ENCODE measurements at regions not wholly inside any gene's neighbourhood (a gene's known extent, or its start where the extent isn't known, plus 50 kb on each side); places are given as distances from the start of the nearest gene placed in this dataset.

DNA sequence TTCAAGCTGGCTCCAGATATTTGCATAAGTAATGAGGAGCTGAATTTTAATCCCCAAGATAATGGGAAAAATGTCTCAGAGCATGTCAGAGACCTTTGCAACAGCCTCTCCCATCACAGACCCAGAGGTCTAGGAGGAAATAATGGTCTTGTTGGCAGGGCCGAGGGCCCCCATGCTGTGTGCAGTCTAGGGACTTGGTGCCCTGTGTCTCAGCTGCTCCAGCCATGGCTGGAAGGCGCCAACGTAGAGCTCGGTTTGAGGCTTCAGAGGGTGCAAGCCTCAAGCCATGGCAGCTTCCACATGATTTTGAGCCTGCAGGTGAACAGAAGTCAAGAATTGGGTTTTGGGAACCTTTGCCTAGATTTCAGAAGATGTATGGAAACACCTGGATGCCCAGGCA, 134.7 kb downstream of the LYPLAL1 start:
- no peak for ATAC-seq
- POLR2A ChIA-PET, result no interaction called here
- no peak overlapping the region for H3K4me3 Mint-ChIP-seq

DNA sequence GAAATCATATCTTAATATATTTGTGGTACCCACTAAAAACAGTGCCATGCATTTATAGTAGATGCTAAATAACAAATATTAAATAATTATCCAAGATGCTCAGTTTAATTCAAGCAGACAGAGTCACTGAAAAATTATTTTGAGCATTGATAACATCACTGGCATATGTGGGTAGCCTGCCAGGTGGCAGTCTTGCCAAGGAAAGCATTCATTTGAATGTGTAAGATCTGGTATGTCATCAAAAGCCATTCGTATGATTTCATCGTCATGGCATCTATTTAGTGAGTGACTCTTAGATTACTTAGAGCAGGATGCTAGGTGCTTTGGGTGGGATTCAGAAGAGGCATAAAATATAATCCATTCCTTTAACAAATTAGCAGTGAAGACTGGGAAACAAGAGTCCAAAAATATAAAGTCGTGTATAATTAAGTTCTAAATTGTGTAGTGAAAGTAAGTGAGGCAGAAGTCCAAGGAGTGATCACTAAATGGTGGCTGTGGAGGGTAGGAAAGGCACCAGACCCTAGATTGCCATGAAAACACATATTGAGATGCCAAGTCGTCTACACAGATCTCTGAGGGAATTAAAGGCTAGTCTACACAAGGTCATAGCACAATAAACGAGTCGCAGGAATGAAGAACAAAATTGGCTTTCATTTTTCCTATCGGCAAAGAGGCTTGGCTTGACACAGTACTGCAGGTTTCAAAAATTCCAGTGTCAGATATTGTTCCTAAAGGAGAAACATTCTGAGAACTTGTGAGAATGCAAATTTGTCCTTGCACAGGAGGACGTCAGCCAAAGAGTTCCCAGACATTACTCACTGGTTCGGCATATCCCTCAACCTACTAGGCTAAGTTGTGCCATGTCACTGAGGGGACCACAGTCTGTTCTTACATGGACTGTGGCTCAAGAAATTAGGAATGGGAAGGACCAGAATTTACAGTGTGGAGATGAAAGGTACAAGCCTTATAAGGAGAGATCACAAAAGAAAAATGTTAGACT, 130.8 kb downstream of the LYPLAL1 start:
- DNase-seq (no peak), ATAC-seq (no peak)
- POLR2A ChIA-PET, result no interaction called here
- H3K9me3 Mint-ChIP-seq (ENCODE audit: insufficient read depth), result no peaks in the 10 kb centered on the region
- no peak overlapping the region for H3K4me3 Mint-ChIP-seq
- no peaks in the 10 kb centered on the region for H3K4me1 Mint-ChIP-seq (ENCODE audit: low read depth)
- H3K36me3 Mint-ChIP-seq (ENCODE audit: low read depth), result no peaks in the 10 kb centered on the region
- H3K27ac Mint-ChIP-seq, result no peak overlapping the region
- no peaks in the 10 kb centered on the region for H3K27me3 Mint-ChIP-seq (ENCODE audit: low read depth)
- CTCF ChIA-PET, result no interaction called here

More for the DNA sequence above, 134.7 kb downstream of the LYPLAL1 start:
- no peaks in the 10 kb centered on the region for H3K9me3 Mint-ChIP-seq (ENCODE audit: insufficient read depth)
- no peaks in the 10 kb centered on the region for H3K36me3 Mint-ChIP-seq (ENCODE audit: low read depth)
- DNase-seq, result no peak
- H3K27ac Mint-ChIP-seq, result no peak overlapping the region
- CTCF ChIA-PET, result no interaction called here
- no peaks in the 10 kb centered on the region for H3K4me1 Mint-ChIP-seq (ENCODE audit: low read depth)
- H3K27me3 Mint-ChIP-seq (ENCODE audit: low read depth), result no peaks in the 10 kb centered on the region

GRCh38 chr1:219302697-219303096, 129.0 kb downstream of the LYPLAL1 start:
- DNase-seq, result no peak
- no peaks in the 10 kb centered on the region for H3K36me3 Mint-ChIP-seq (ENCODE audit: low read depth)
- H3K9me3 Mint-ChIP-seq (ENCODE audit: insufficient read depth), result no peaks in the 10 kb centered on the region
- no peak for ATAC-seq
- H3K4me1 Mint-ChIP-seq (ENCODE audit: low read depth), result no peaks in the 10 kb centered on the region
- ChIA-PET POLR2A (no interaction called here), CTCF (no interaction called here)
- H3K27ac Mint-ChIP-seq, result no peak overlapping the region
- H3K4me3 Mint-ChIP-seq, result no peak overlapping the region
- H3K27me3 Mint-ChIP-seq (ENCODE audit: low read depth), result no peaks in the 10 kb centered on the region

- Mint-ChIP-seq H3K4me1 (ENCODE audit: low read depth) (no peaks in the 10 kb centered on the region), H3K4me3 (no peak overlapping the region), H3K27ac (no peak overlapping the region), H3K27me3 (ENCODE audit: low read depth) (no peaks in the 10 kb centered on the region), H3K36me3 (ENCODE audit: low read depth) (no peaks in the 10 kb centered on the region), H3K9me3 (ENCODE audit: insufficient read depth) (no peaks in the 10 kb centered on the region)
- ChIA-PET CTCF (no interaction called here), POLR2A (no interaction called here)
- no peak for DNase-seq
- ATAC-seq, result no peak
Measured at GRCh38 chr1:219299420-219299819, 125.7 kb downstream of the LYPLAL1 start.

GRCh38 chr1:219298571-219299148, 125.0 kb downstream of the LYPLAL1 start:
- Mint-ChIP-seq H3K27me3 (ENCODE audit: low read depth) (no peaks in the 10 kb centered on the region), H3K36me3 (ENCODE audit: low read depth) (no peaks in the 10 kb centered on the region), H3K9me3 (ENCODE audit: insufficient read depth) (no peaks in the 10 kb centered on the region), H3K4me1 (ENCODE audit: low read depth) (no peaks in the 10 kb centered on the region), H3K4me3 (no peak overlapping the region), H3K27ac (no peak overlapping the region)
- ChIA-PET POLR2A (no interaction called here), CTCF (no interaction called here)
- DNase-seq (no peak), ATAC-seq (no peak)

DNA sequence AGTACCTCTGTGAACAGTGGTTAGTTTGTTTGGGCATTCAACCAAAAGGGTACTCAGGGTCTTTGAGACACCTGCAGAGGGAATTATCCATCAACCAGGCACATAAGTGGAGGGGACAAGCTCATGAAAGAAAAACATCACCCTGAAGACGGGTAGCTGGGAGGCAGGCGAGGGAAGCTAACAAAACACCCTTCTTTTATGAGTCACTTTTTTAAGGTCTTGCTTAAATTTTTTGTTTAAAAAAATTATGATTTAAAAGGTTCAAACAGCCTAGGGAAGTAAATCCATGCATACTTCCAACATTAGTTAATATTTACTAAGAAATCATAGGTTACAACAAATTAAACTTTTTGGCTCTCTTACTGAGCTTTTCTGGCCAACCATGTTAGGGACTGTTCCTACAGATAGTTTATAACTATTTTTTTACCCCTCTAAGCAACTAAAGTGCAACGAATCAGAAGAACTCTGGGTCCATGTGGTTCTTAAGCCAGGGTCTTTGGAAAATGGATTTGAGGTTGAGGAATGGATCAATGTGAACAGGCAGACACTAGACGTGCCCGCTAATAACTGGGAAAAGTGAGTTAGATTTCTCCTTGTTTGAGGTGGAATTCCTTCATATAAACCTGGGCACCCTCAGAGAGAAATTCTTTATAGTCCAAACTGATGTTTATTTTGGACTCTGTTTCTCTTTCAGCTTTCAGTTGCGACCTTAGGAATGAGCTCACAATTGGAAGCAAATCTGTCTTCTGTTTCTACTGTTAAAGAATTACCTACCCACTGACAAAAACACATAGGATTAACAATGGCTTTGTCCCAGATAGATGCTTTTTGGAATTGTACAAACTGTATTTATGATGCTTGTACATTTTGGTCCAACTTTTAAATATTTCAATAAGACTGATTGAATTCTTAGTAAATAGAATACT, 123.0 kb downstream of the LYPLAL1 start:
- ChIA-PET CTCF (no interaction called here), POLR2A (no interaction called here)
- H3K36me3 Mint-ChIP-seq (ENCODE audit: low read depth), result no peaks in the 10 kb centered on the region

DNA sequence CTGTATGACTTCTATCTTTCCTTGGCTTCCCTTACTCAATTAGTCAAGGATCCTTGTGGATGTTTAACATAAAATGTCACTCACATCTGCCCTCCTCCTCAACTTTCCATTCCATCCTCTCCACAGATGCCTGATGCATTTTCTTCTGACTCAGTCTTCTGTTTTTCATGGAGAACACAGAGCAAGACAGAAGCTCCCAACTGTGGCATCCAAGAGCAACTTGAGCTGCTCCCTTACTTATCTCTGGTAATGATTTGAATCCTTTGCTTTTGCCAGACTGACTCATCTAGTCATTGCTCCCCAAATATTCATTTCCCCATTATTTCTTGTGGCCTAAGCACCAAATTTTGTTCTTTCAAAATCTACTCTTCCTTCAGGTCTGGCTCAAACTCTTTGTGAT, 120.6 kb downstream of the LYPLAL1 start:
- H3K4me1 Mint-ChIP-seq (ENCODE audit: low read depth), result no peaks in the 10 kb centered on the region
- CTCF ChIA-PET, result no interaction called here
- H3K27me3 Mint-ChIP-seq (ENCODE audit: low read depth), result no peaks in the 10 kb centered on the region
- ATAC-seq (no peak), DNase-seq (no peak)
- no peaks in the 10 kb centered on the region for H3K36me3 Mint-ChIP-seq (ENCODE audit: low read depth)
- POLR2A ChIA-PET, result no interaction called here
- H3K4me3 Mint-ChIP-seq, result no peak overlapping the region
- H3K27ac Mint-ChIP-seq, result no peak overlapping the region
- no peaks in the 10 kb centered on the region for H3K9me3 Mint-ChIP-seq (ENCODE audit: insufficient read depth)

More for the DNA sequence above, 123.0 kb downstream of the LYPLAL1 start:
- H3K4me1 Mint-ChIP-seq (ENCODE audit: low read depth), result no peaks in the 10 kb centered on the region
- no peaks in the 10 kb centered on the region for H3K27me3 Mint-ChIP-seq (ENCODE audit: low read depth)
- ATAC-seq, result no peak
- no peak for DNase-seq
- no peak overlapping the region for H3K4me3 Mint-ChIP-seq
- no peaks in the 10 kb centered on the region for H3K9me3 Mint-ChIP-seq (ENCODE audit: insufficient read depth)
- H3K27ac Mint-ChIP-seq, result no peak overlapping the region

DNA sequence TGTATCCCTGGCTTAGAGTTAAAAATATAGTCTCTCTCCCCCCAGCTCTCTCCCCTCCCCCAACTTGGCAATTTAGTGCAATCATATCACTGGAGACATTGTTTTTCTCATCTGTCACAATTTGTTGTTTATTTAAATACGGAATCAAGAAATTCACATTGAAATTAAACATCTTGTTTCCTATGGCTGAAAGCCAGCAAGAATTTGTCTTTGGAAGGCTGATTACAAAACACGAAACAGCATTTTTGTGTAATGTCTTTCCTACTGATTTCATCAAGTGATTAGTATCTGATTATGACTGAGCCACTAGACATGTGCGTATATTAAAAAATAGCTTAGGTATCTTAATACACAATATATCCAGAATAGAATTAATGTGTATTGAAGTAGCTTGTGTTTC, 119.7 kb downstream of the LYPLAL1 start:
- ChIA-PET CTCF (no interaction called here), POLR2A (no interaction called here)
- H3K36me3 Mint-ChIP-seq (ENCODE audit: low read depth), result no peaks in the 10 kb centered on the region
- no peaks in the 10 kb centered on the region for H3K9me3 Mint-ChIP-seq (ENCODE audit: insufficient read depth)
- ATAC-seq (no peak), DNase-seq (no peak)
- H3K4me1 Mint-ChIP-seq (ENCODE audit: low read depth), result no peaks in the 10 kb centered on the region
- no peak overlapping the region for H3K27ac Mint-ChIP-seq
- H3K27me3 Mint-ChIP-seq (ENCODE audit: low read depth), result no peaks in the 10 kb centered on the region
- H3K4me3 Mint-ChIP-seq, result no peak overlapping the region

- no peaks in the 10 kb centered on the region for H3K36me3 Mint-ChIP-seq (ENCODE audit: low read depth)
- no peak for DNase-seq
- ATAC-seq, result no peak
- POLR2A ChIA-PET, result no interaction called here
- no peaks in the 10 kb centered on the region for H3K27me3 Mint-ChIP-seq (ENCODE audit: low read depth)
- H3K4me1 Mint-ChIP-seq (ENCODE audit: low read depth), result no peaks in the 10 kb centered on the region
- H3K9me3 Mint-ChIP-seq (ENCODE audit: insufficient read depth), result no peaks in the 10 kb centered on the region
- no peak overlapping the region for H3K4me3 Mint-ChIP-seq
- CTCF ChIA-PET, result no interaction called here
- no peak overlapping the region for H3K27ac Mint-ChIP-seq
Measured at GRCh38 chr1:219292999-219293398, 119.3 kb downstream of the LYPLAL1 start.

DNA sequence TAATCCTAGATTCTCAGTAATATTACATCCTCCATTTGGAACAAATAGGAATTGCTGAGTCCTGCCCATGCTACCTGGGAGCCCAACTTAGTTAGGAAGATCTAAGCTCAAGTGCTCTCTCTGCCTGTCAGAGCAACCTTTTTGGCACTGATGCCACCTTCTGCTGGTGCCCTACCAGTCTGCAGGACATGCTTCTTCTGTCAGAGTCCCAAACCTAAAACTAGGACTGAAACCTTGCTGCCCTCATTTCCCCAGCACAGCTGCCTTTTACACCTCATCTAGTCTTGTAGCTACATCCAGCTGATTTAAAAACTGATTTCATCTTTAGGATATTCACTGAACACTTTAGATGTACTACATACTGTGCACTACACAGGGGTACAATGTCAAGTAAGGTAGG, 118.7 kb downstream of the LYPLAL1 start:
- Mint-ChIP-seq H3K4me3 (no peak overlapping the region), H3K9me3 (ENCODE audit: insufficient read depth) (no peaks in the 10 kb centered on the region), H3K4me1 (ENCODE audit: low read depth) (no peaks in the 10 kb centered on the region), H3K27ac (no peak overlapping the region), H3K36me3 (ENCODE audit: low read depth) (no peaks in the 10 kb centered on the region), H3K27me3 (ENCODE audit: low read depth) (no peaks in the 10 kb centered on the region)
- ChIA-PET POLR2A (no interaction called here), CTCF (no interaction called here)
- no peak for ATAC-seq
- no peak for DNase-seq

DNA sequence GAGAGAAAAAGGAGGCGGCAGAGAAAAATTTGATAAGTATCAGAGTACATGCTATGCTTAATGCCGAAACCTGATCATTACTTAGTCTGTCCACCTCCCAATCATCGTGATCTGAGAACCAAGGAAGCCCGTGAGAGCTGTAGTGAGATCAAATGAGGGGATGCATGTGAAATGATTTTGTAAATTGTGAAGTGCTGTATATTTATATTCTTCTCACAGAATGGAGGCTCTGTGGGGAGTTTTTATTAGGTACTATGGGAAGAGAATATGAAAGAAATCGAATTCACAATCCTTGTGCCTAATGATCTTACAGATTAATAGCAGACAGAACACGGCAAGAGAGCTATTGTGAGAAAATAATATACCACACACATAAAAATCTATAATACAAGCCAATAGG, 115.5 kb downstream of the LYPLAL1 start:
- no peaks in the 10 kb centered on the region for H3K36me3 Mint-ChIP-seq (ENCODE audit: low read depth)
- POLR2A ChIA-PET, result no interaction called here
- no peak overlapping the region for H3K4me3 Mint-ChIP-seq
- no peak overlapping the region for H3K27ac Mint-ChIP-seq
- CTCF ChIA-PET, result no interaction called here
- no peaks in the 10 kb centered on the region for H3K27me3 Mint-ChIP-seq (ENCODE audit: low read depth)
- DNase-seq, result no peak
- no peaks in the 10 kb centered on the region for H3K9me3 Mint-ChIP-seq (ENCODE audit: insufficient read depth)
- no peak for ATAC-seq
- no peaks in the 10 kb centered on the region for H3K4me1 Mint-ChIP-seq (ENCODE audit: low read depth)

DNA sequence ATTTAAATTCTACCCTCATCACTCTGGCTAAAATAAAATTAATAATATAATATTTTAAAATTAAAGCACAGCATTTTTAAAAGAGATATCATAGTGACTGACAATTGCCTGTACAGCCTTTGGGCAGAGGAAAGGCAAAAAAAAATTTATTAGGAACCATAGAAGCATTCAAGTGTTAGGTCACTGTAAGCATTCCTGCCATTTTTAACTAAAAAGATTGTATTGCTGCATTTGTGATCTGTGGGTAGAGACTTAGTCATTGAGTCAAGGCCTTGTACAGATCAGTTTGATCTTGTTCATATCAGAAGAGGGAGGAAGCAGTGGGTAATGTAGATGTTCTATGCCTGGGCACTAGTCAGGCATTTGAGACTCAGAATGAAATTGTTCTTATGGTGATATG, 109.9 kb downstream of the LYPLAL1 start:
- DNase-seq (no peak), ATAC-seq (no peak)
- ChIA-PET POLR2A (no interaction called here), CTCF (no interaction called here)
- Mint-ChIP-seq H3K4me3 (no peak overlapping the region), H3K27me3 (ENCODE audit: low read depth) (no peaks in the 10 kb centered on the region), H3K9me3 (ENCODE audit: insufficient read depth) (no peaks in the 10 kb centered on the region), H3K27ac (no peak overlapping the region), H3K4me1 (ENCODE audit: low read depth) (no peaks in the 10 kb centered on the region), H3K36me3 (ENCODE audit: low read depth) (no peaks in the 10 kb centered on the region)
